ENCODE measurements at regions not wholly inside any gene's neighbourhood (a gene's known extent, or its start where the extent isn't known, plus 50 kb on each side); places are given as distances from the start of the nearest gene placed in this dataset.

DNA sequence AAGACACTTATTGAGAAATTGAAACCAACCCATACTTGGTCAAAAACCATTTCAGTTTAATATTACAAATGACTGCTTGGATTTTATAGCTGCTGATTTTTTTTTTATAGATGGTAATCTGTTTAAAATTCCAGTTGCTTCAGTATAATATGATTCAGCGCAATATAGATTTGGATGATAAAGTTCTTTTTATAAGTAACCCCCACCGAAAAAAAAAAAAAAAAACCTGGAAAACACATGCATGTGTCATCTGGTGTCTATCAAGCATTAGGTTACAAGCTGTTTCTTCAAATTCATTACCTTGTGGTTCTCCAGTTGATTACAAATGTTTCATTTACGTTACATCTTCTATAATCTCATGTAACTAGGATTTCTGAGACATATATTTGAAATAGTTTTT lies 356.6 kb upstream of the ROBO2 start:
- TF ChIP-seq, protein P1, sequence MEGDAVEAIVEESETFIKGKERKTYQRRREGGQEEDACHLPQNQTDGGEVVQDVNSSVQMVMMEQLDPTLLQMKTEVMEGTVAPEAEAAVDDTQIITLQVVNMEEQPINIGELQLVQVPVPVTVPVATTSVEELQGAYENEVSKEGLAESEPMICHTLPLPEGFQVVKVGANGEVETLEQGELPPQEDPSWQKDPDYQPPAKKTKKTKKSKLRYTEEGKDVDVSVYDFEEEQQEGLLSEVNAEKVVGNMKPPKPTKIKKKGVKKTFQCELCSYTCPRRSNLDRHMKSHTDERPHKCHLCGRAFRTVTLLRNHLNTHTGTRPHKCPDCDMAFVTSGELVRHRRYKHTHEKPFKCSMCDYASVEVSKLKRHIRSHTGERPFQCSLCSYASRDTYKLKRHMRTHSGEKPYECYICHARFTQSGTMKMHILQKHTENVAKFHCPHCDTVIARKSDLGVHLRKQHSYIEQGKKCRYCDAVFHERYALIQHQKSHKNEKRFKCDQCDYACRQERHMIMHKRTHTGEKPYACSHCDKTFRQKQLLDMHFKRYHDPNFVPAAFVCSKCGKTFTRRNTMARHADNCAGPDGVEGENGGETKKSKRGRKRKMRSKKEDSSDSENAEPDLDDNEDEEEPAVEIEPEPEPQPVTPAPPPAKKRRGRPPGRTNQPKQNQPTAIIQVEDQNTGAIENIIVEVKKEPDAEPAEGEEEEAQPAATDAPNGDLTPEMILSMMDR (IDR thresholded peaks at IDR 0.05; ENCODE audit: insufficient read depth, low read depth, low read length): no peak
- no peak for DNase-seq (ENCODE audit: low read depth)
- no peak overlapping the region for H3K4me3 ChIP-seq (ENCODE audit: low read depth, low read length)

DNA sequence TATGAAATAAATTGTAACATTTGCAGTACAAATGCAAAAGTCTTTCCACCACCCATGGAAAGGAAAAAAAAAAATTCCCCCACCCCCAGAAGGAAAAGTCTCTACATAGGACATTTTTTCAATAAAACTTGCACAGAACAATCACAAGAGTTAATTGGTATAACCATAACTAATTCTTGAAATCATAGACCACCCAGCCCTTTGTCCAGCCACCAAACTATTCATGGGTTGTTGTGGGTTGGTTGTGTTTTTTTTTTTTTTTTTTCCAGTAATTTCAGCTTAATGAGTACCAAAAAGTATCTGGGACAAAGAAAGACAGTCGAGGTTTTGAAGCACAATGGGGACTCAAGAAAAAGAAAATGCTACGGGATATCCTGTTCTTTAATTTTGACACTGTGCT lies 355.0 kb upstream of the ROBO2 start:
- H3K4me3 ChIP-seq (ENCODE audit: low read depth, low read length): no peak overlapping the region
- DNase-seq (ENCODE audit: low read depth): no peak
- TF ChIP-seq, protein P1 (IDR thresholded peaks at IDR 0.05; ENCODE audit: insufficient read depth, low read depth, low read length): no peak

DNA sequence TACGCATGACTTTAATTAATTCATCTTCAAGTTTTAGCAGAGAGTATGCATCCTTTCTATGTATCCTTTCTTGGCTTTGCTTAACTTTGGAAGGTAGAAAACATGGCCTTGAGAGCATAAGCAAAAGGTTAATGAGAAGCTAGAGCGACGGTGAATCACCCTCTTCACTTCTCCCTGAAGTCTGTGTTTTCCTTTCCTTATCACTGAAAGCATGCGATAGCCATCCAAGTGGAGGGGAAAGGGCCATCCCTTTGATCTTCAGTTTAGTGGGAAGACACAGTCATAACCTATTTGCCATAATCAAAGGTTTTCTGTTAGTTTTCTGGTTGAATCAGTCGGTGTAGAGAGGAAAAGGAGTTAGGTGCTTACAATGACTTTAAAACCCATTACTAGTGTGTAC lies 354.0 kb upstream of the ROBO2 start:
- TF ChIP-seq, protein P1 (IDR thresholded peaks at IDR 0.05; ENCODE audit: insufficient read depth, low read depth, low read length): no peak
- no peak for DNase-seq (ENCODE audit: low read depth)
- H3K4me3 ChIP-seq (ENCODE audit: low read depth, low read length): no peak overlapping the region

DNA sequence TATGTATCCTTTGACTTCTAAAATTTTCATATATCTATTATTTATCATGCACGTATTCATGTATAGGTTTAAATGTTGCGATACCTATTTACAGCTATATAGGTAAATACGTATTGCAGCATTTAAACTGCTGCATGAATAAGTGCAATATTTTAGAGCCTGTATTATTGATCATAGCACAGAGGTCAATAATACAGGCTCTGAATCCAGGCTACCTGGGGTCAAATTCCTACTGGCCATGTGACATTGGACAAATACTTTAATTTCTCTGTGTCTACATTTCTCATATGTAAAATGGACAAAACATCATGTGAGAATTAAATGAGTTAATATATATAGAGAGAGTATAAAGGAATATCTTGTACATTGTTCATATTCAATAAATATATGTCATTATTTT lies 352.9 kb upstream of the ROBO2 start:
- H3K4me3 ChIP-seq (ENCODE audit: low read depth, low read length): no peak overlapping the region
- TF ChIP-seq, protein P1 (IDR thresholded peaks at IDR 0.05; ENCODE audit: insufficient read depth, low read depth, low read length): no peak
- DNase-seq (ENCODE audit: low read depth): no peak

DNA sequence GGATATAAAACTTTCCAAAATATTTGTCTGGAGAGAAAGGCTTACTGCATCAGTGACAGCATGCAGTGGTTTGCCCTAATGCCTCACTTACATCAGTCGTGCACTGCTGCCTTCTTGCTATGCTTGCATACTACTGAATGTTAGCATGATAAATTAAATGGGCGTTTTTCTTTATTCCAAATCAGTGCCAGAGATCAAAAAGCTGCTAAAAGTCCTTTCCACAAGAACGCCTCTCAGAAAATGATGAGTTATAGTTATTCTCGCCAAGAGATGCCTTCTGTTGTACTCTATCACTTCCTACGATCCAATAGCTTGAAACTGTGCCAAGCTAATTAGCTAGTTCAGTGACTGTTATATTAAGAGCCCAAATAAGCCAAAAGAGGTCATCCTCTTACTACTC lies 345.8 kb upstream of the ROBO2 start:
- no peak for DNase-seq (ENCODE audit: low read depth)
- H3K4me3 ChIP-seq (ENCODE audit: low read depth, low read length): no peak overlapping the region
- TF ChIP-seq, protein P1 (IDR thresholded peaks at IDR 0.05; ENCODE audit: insufficient read depth, low read depth, low read length): no peak

DNA sequence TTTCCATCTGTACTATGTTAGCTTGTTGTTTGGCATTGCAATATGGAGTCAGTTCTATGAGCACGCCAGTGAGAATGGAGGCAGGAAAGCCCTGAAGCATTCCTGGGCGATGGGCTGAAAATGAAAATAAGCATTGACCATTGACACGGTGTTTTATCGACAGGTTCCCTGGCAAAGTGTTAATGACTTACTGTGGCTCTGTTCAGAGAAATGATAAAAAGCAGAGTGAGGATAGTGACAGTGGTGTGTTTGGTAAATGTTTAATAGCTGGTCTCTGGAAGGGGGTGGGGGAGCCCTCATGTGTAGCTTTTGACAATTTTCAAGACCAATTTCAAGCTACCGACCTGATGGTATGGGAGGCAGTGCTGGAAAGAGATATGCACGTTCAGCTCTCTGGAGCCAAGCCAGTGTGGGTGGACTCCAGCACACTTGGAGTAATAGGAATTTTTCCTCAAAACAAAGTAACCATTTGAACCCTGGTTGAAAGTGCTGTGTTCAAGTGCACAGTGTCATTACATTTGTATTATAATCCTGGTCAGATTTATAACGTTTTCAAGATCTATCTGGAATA lies 341.7 kb upstream of the ROBO2 start:
- TF ChIP-seq, protein P1 (IDR thresholded peaks at IDR 0.05; ENCODE audit: insufficient read depth, low read depth, low read length): no peak
- H3K4me3 ChIP-seq (ENCODE audit: low read depth, low read length): no peak overlapping the region
- no peak for DNase-seq (ENCODE audit: low read depth)

DNA sequence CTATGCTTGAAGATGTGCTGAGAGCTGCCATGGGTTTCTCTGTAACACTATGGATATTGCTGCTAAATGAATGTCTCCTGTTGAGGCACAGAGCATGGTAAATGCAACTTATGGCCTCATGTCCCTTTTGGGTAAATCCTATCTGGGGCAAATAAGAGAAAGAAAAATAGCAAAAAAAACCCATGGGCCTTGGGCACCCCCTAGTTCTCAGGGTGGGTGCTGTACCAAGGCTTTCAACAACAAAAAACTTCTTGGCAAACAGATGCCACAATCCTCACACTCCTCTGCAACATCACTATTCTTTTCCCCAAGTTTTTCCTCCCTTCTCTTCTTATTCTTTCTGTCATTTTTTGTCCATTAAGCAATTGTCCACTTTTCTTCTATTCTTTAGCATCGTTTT lies 340.1 kb upstream of the ROBO2 start:
- DNase-seq (ENCODE audit: low read depth): no peak
- TF ChIP-seq, protein P1 (IDR thresholded peaks at IDR 0.05; ENCODE audit: insufficient read depth, low read depth, low read length): no peak
- H3K4me3 ChIP-seq (ENCODE audit: low read depth, low read length): no peak overlapping the region

Data from fibroblast of villous mesenchyme (primary cell).